HepG2 (cell line): ENCODE measurements at regions not wholly inside any gene's neighbourhood (a gene's known extent, or its start where the extent isn't known, plus 50 kb on each side); places are given as distances from the start of the nearest gene placed in this dataset.

Source experiments
- ATAC-seq: fragments of 200-7000 bp; cut with Tn5 transposase; 3 replicates; pipeline ENCODE4 v1.9.1; 2020; ENCODE audit warnings: mild to moderate bottlenecking, moderate library complexity
- BruUV-seq: library from RNA; stranded (reverse); fragments of 400-500 nt; replicated peaks from 2 replicates; lab custom pipeline; 2021; lab: Mats Ljungman, UMichigan
- CTCF ChIA-PET: fragments of 300-600 bp; formaldehyde crosslinking; extraction: SDS; loops from one replicate; lab custom pipeline; 2021; ENCODE audit warnings: low total read pairs, inconsistent platforms, low intra/inter-chr PET ratio; lab: Yijun Ruan, JAX
- POLR2A ChIA-PET: fragments of 350-600 bp; sonication (Branson Sonifier 250); formaldehyde crosslinking; loops from one replicate; lab custom pipeline; 2020; ENCODE audit warnings: antibody characterized with exemption, inconsistent platforms; lab: Yijun Ruan, JAX
- DNase-seq: peaks from one replicate; pipeline ENCODE4 v3.0.0-alpha.2; 2015; ENCODE audit warnings: low spot score
- FAIRE-seq: peaks from 3 replicates; lab custom pipeline; 2011; peaks lifted over from hg19 to GRCh38; lab: Jason Lieb, UNC
- H2AFZ ChIP-seq: one replicate; pipeline ENCODE4 v1.6.1; 2011; ENCODE audit warnings: low read length, inconsistent platforms
- H3K27ac ChIP-seq: fragments of 300-600 bp; 3 replicates; pipeline ENCODE4 v1.8.0; 2011; ENCODE audit warnings: mixed run types, mild to moderate bottlenecking, mixed read lengths, low read length, inconsistent platforms; ENCODE audit not compliant: insufficient read depth; ENCODE audit errors: extremely low read length
- H3K27me3 ChIP-seq, 2 experiments: fragments of 200-600 bp in 1 of 2; 2 replicates in 1 of 2; 3 replicates in 1 of 2; pipeline versions ENCODE4 v1.6.0 to v1.8.0; 2011; ENCODE audit warnings: low read length in 2 of 2, mild to moderate bottlenecking in 2 of 2, moderate library complexity in 2 of 2, inconsistent platforms in 1 of 2; ENCODE audit not compliant: insufficient read depth in 2 of 2, control insufficient read depth in 1 of 2
- H3K36me3 ChIP-seq, 2 experiments: fragments of 200-600 bp in 1 of 2; replicated peaks in 1 of 2; 2 replicates in 1 of 2; 3 replicates in 1 of 2; pipeline versions ENCODE4 v1.5.1 to v1.8.0; 2011; ENCODE audit warnings: low read length in 2 of 2, inconsistent platforms in 1 of 2; ENCODE audit not compliant: insufficient read depth in 2 of 2, control insufficient read depth in 1 of 2
- H3K4me1 ChIP-seq: 2 replicates; pipeline ENCODE4 v1.5.1; 2012; ENCODE audit warnings: low read length, inconsistent platforms; ENCODE audit not compliant: insufficient read depth
- H3K4me2 ChIP-seq: 2 replicates; pipeline ENCODE4 v1.6.0; 2011; ENCODE audit warnings: low read depth, low read length, inconsistent platforms
- H3K4me3 ChIP-seq, 3 experiments: fragments of 200-600 bp in 1 of 3; sonication (generic), shearing (Covaris generic) in 1 of 3; replicated peaks in 1 of 3; 2 replicates each; pipeline ENCODE4 v1.5.1; 2011 to 2016; ENCODE audit warnings: low read length in 3 of 3, inconsistent platforms in 2 of 3, low read depth in 2 of 3, mild to moderate bottlenecking in 2 of 3, control low read depth in 1 of 3, mixed read lengths in 1 of 3; ENCODE audit not compliant: insufficient read depth in 1 of 3
- H3K79me2 ChIP-seq: one replicate; pipeline ENCODE4 v1.6.1; 2011; ENCODE audit warnings: low read length, inconsistent platforms; ENCODE audit not compliant: insufficient read depth
- H3K9ac ChIP-seq: 2 replicates; pipeline ENCODE4 v1.6.0; 2011; ENCODE audit warnings: mild to moderate bottlenecking, low read depth, low read length, inconsistent platforms; ENCODE audit not compliant: insufficient read depth
- H3K9me3 ChIP-seq: 2 replicates; pipeline ENCODE4 v1.5.1; 2012; ENCODE audit warnings: mild to moderate bottlenecking, low read length
- H4K20me1 ChIP-seq: 2 replicates; pipeline ENCODE4 v1.6.0; 2011; ENCODE audit warnings: inconsistent platforms, mild to moderate bottlenecking, low read length, moderate library complexity; ENCODE audit not compliant: insufficient read depth
- HOXA7 ChIP-seq: sonication (generic); formaldehyde crosslinking; IDR thresholded peaks from 2 replicates; pipeline ENCODE4 v1.8.1; 2022; ENCODE audit warnings: mild to moderate bottlenecking, missing genetic modification reagents, moderate library complexity
- IKZF1 ChIP-seq: fragments of 450-650 bp; IDR thresholded peaks from 2 replicates; pipeline ENCODE4 v1.7.1; 2016
- ZBTB7B ChIP-seq: sonication (generic); formaldehyde crosslinking; IDR thresholded peaks from 2 replicates; pipeline ENCODE4 v1.4.0; 2020; ENCODE audit warnings: missing genetic modification reagents
- ZNF589 ChIP-seq: sonication (generic); formaldehyde crosslinking; conservative IDR thresholded peaks from 2 replicates; pipeline ENCODE4 v1.8.0; 2022; ENCODE audit warnings: mild to moderate bottlenecking, moderate library complexity, missing genetic modification reagents
- WGBS: methylation state at CpG from one replicate; pipeline ENCODE4 v1.1.6; 2017; ENCODE audit warnings: low lambda C conversion rate; 5-methylcytosine and 5-hydroxymethylcytosine counted together
- in situ Hi-C: cut with HindIII; loops from 2 replicates; pipeline ENCODE4 v1.10.0; 2017; ENCODE audit warnings: low pct_unique_long_range_greater_than_20kb; ENCODE audit not compliant: extremely low pct_ligation_motif_present
- intact Hi-C: fragments of 100-400 bp; cut with micrococcal nuclease; formaldehyde crosslinking; loops from one replicate; pipeline ENCODE4 v1.10.0; 2022; ENCODE audit not compliant: unreplicated experiment
- TF ChIP-seq, protein P1 (sequence below): sonication (generic); formaldehyde crosslinking; IDR thresholded peaks from 2 replicates; pipeline ENCODE4 v1.4.0; 2020; ENCODE audit warnings: mild to moderate bottlenecking, missing genetic modification reagents, borderline replicate concordance

DNA sequence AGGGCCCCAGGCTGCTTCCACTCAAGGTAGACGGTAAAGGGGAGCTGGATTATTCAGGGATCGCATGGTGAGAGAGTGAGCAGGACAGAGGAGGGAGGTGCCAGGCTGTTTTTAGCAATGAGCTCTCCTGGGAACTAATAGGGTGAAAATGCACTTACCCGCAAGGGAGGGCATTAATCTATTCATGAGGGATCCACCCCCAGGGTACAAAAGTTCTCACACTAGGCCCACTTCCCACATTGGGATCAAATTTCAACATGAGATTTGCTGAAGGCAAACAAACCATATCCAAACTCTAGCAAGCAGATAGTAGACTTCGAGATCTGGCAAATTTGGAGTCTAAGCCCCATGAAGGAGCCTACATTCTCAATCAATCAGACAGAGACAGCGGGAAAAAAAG, 408.6 kb downstream of the RNF144B start:
- H3K4me1 ChIP-seq = no peaks in the 10 kb centered on the region
- H4K20me1 ChIP-seq = no peaks in the 10 kb centered on the region
- no peak for ATAC-seq
- H3K27ac ChIP-seq = no peak overlapping the region
- H3K4me2 ChIP-seq = no peak overlapping the region
- H3K9ac ChIP-seq = no peak overlapping the region
- DNase-seq = no peak
- no TSS peak for BruUV-seq
- H3K27me3 ChIP-seq = no peaks in the 10 kb centered on the region
- ChIA-PET POLR2A (no interaction called here), CTCF (no interaction called here)
- no peak for FAIRE-seq
- H3K9me3 ChIP-seq = peaks cover 97% of the 10 kb centered on the region
- in situ Hi-C loops (no loop called here), intact Hi-C loops (no loop called here)
- no peak overlapping the region for H3K4me3 ChIP-seq
- TF ChIP-seq HOXA7 (CRISPR knock-in tag) = no peak
- no peak for TF ChIP-seq ZNF589 (CRISPR knock-in tag)
- TF ChIP-seq ZBTB7B (CRISPR knock-in tag) = no peak
- TF ChIP-seq, protein P1, sequence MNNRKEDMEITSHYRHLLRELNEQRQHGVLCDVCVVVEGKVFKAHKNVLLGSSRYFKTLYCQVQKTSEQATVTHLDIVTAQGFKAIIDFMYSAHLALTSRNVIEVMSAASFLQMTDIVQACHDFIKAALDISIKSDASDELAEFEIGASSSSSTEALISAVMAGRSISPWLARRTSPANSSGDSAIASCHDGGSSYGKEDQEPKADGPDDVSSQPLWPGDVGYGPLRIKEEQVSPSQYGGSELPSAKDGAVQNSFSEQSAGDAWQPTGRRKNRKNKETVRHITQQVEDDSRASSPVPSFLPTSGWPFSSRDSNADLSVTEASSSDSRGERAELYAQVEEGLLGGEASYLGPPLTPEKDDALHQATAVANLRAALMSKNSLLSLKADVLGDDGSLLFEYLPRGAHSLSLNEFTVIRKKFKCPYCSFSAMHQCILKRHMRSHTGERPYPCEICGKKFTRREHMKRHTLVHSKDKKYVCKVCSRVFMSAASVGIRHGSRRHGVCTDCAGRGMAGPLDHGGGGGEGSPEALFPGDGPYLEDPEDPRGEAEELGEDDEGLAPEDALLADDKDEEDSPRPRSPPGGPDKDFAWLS (CRISPR knock-in tag) = no peak
- no peaks in the 10 kb centered on the region for H3K36me3 ChIP-seq
- no peaks in the 10 kb centered on the region for H3K79me2 ChIP-seq
- 15% methylated on average over 5 of the region's 5 CpGs for WGBS
- H2AFZ ChIP-seq = no peak overlapping the region

DNA sequence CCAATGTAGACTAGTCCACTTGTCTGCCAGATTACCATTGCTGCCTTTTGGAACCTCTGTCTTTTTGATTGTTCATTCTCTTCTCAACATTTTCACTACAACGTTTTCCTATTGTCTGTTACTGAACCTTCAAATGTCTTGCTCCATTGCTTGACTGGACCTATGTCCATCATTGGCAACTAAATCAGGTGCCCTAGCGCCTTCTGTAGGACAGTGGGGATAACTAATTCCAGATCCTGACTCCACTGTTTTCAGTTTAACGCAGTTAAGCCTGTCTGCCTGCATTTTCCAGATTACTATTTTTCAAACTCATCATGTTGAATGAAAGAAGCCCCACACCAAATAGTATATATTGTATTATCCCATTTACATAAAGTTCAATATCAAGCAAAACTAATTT, 433.6 kb downstream of the RNF144B start:
- FAIRE-seq (no peak), DNase-seq (no peak), ATAC-seq (no peak)
- Histone ChIP-seq H3K36me3 (no peaks in the 10 kb centered on the region), H3K27me3 (no peaks in the 10 kb centered on the region), H3K27ac (no peak overlapping the region), H3K9me3 (peaks cover 91% of the 10 kb centered on the region), H3K4me2 (no peak overlapping the region), H3K4me1 (no peaks in the 10 kb centered on the region), H3K79me2 (no peaks in the 10 kb centered on the region), H3K4me3 (no peak overlapping the region), H4K20me1 (no peaks in the 10 kb centered on the region), H3K9ac (no peak overlapping the region), H2AFZ (no peak overlapping the region)
- WGBS = 5% methylated on average over 3 of the region's 3 CpGs
- in situ Hi-C loops = no loop called here
- TF ChIP-seq IKZF1 = no peak
- POLR2A ChIA-PET = no interaction called here
- BruUV-seq = no TSS peak
- CTCF ChIA-PET = no interaction called here
- intact Hi-C loops = loop anchor here (10.0 kb wide), 1 partner anchor 296 kb away; no protein-coding TSS in a partner anchor
